WTC11 (cell line): ENCODE measurements at regions not wholly inside any gene's neighbourhood (a gene's known extent, or its start where the extent isn't known, plus 50 kb on each side); places are given as distances from the start of the nearest gene placed in this dataset.

Source experiments
- CTCF ChIP-seq: fragments of 200-600 bp; IDR thresholded peaks from 2 replicates; pipeline ENCODE4 v1.8.0; 2022; ENCODE audit warnings: antibody characterized with exemption
- ETV6 ChIP-seq: sonication (generic); formaldehyde crosslinking; IDR thresholded peaks from 2 replicates; pipeline ENCODE4 v1.8.1; 2022; ENCODE audit warnings: mild to moderate bottlenecking, missing genetic modification reagents
- HMGXB4 ChIP-seq: sonication (generic); formaldehyde crosslinking; IDR thresholded peaks from 2 replicates; pipeline ENCODE4 v1.8.1; 2023; ENCODE audit warnings: mild to moderate bottlenecking, moderate library complexity, missing genetic modification reagents
- USF2 ChIP-seq: sonication (generic); formaldehyde crosslinking; IDR thresholded peaks from 2 replicates; pipeline ENCODE4 v1.8.1; 2023; ENCODE audit warnings: mild to moderate bottlenecking, missing genetic modification reagents, moderate library complexity
- ZNF671 ChIP-seq: fragments of 250-450 bp; sonication (Bioruptor Pico); IDR thresholded peaks from 2 replicates; pipeline ENCODE4 v1.8.0; 2021; ENCODE audit warnings: mild to moderate bottlenecking

DNA sequence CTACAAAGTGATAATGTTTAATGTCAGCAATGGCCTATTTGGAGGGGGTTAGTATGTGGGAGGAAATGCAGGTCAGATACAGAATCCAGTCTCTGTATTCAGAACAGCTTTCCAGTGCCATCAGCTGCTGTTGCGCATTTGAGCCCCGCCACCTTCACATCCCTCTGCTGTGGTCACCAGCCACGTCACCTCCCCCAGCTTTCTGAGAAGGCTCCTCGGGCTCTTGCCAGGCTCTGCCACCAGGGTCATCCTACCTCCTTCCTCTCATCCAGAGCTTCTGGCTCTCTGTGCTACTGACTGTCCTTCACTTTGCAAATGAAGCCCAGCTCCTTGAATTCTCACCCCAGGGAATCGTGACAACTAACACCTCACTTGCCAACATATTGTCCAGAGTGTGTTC is 138.8 kb downstream of the PIK3R1 start:
- TF ChIP-seq ETV6 (CRISPR knock-in tag) (no peak), CTCF (no peak), USF2 (CRISPR knock-in tag) (no peak), HMGXB4 (CRISPR knock-in tag) (no peak), ZNF671 (CRISPR knock-in tag) (no peak)
